H9 (cell line): ENCODE measurements at regions not wholly inside any gene's neighbourhood (a gene's known extent, or its start where the extent isn't known, plus 50 kb on each side); places are given as distances from the start of the nearest gene placed in this dataset.

Experiments used
- DNase-seq: peaks from one replicate; pipeline ENCODE4 v3.0.0-alpha.2; 2017
- H2AFZ ChIP-seq: one replicate; pipeline ENCODE4 v1.6.1; 2013; ENCODE audit warnings: mild to moderate bottlenecking, low read length, control low read depth, moderate library complexity
- H2AK5ac ChIP-seq: 2 replicates; pipeline ENCODE4 v1.6.1; 2013; ENCODE audit warnings: low read length, control low read depth, mixed read lengths; ENCODE audit not compliant: insufficient read length
- H2BK120ac ChIP-seq: one replicate; pipeline ENCODE4 v1.6.1; 2013; ENCODE audit warnings: low read depth, mild to moderate bottlenecking, low read length, control low read depth, inconsistent platforms; ENCODE audit not compliant: poor library complexity, severe bottlenecking
- H2BK12ac ChIP-seq: 2 replicates; pipeline ENCODE4 v1.6.1; 2013; ENCODE audit warnings: low read length, control low read depth, mixed read lengths, low read depth; ENCODE audit not compliant: insufficient read length
- H2BK15ac ChIP-seq: 2 replicates; pipeline ENCODE4 v1.6.1; 2013; ENCODE audit warnings: low read depth, low read length, control low read depth
- H2BK20ac ChIP-seq: one replicate; pipeline ENCODE4 v1.6.1; 2013; ENCODE audit warnings: low read depth, mild to moderate bottlenecking, low read length, control low read depth, inconsistent platforms; ENCODE audit not compliant: poor library complexity, severe bottlenecking
- H2BK5ac ChIP-seq: 2 replicates; pipeline ENCODE4 v1.6.1; 2013; ENCODE audit warnings: low read length, control low read depth, mixed read lengths; ENCODE audit not compliant: insufficient read length
- H3K14ac ChIP-seq: 2 replicates; pipeline ENCODE4 v1.6.1; 2013; ENCODE audit warnings: low read length, control low read depth; ENCODE audit not compliant: insufficient read depth
- H3K18ac ChIP-seq: 2 replicates; pipeline ENCODE4 v1.6.1; 2013; ENCODE audit warnings: low read depth, mild to moderate bottlenecking, mixed read lengths, low read length, control low read depth; ENCODE audit not compliant: insufficient read length
- H3K23ac ChIP-seq: 2 replicates; pipeline ENCODE4 v1.6.1; 2013; ENCODE audit warnings: low read length, control low read depth, mixed read lengths, low read depth; ENCODE audit not compliant: insufficient read length
- H3K23me2 ChIP-seq: 2 replicates; pipeline ENCODE4 v1.6.1; 2013; ENCODE audit warnings: low read depth, mild to moderate bottlenecking, mixed read lengths, low read length, control low read depth; ENCODE audit not compliant: insufficient read length, poor library complexity, severe bottlenecking
- H3K27ac ChIP-seq: 2 replicates; pipeline ENCODE4 v1.5.1; 2013; ENCODE audit warnings: low read length, control low read depth, mixed read lengths, low read depth; ENCODE audit not compliant: insufficient read length
- H3K27me3 ChIP-seq: 2 replicates; pipeline ENCODE4 v1.6.1; 2013; ENCODE audit warnings: low read length, control low read depth, inconsistent platforms; ENCODE audit not compliant: insufficient read depth
- H3K4ac ChIP-seq: 2 replicates; pipeline ENCODE4 v1.6.1; 2013; ENCODE audit warnings: low read depth, mild to moderate bottlenecking, control low read depth, inconsistent platforms, low read length, moderate library complexity
- H3K4me1 ChIP-seq: 2 replicates; pipeline ENCODE4 v1.6.1; 2013; ENCODE audit warnings: low read length, control low read depth, inconsistent platforms; ENCODE audit not compliant: insufficient read depth
- H3K4me2 ChIP-seq: 2 replicates; pipeline ENCODE4 v1.6.1; 2013; ENCODE audit warnings: low read length, control low read depth, mixed read lengths; ENCODE audit not compliant: insufficient read length, insufficient read depth
- H3K56ac ChIP-seq: 2 replicates; pipeline ENCODE4 v1.6.1; 2013; ENCODE audit warnings: low read depth, mild to moderate bottlenecking, mixed read lengths, low read length, control low read depth; ENCODE audit not compliant: insufficient read length
- H3K79me1 ChIP-seq: 2 replicates; pipeline ENCODE4 v1.6.1; 2013; ENCODE audit warnings: low read depth, mild to moderate bottlenecking, moderate library complexity, low read length, control low read depth, inconsistent platforms; ENCODE audit not compliant: insufficient read depth, poor library complexity, severe bottlenecking
- H3K79me2 ChIP-seq: 2 replicates; pipeline ENCODE4 v1.6.1; 2013; ENCODE audit warnings: low read length, control low read depth, inconsistent platforms; ENCODE audit not compliant: insufficient read depth
- H3K9ac ChIP-seq: 2 replicates; pipeline ENCODE4 v1.6.1; 2013; ENCODE audit warnings: low read length, control low read depth, mixed read lengths; ENCODE audit not compliant: insufficient read length; ENCODE audit errors: extremely low read depth
- H3K9me3 ChIP-seq: one replicate; pipeline ENCODE4 v1.6.1; 2013; ENCODE audit warnings: low read depth, low read length, inconsistent platforms; ENCODE audit not compliant: control insufficient read depth
- H3T11ph ChIP-seq: one replicate; pipeline ENCODE4 v1.6.1; 2013; ENCODE audit warnings: mild to moderate bottlenecking, low read length, control low read depth, inconsistent platforms
- H4K20me1 ChIP-seq: one replicate; pipeline ENCODE4 v1.6.1; 2013; ENCODE audit not compliant: control insufficient read depth, insufficient read length, insufficient read depth
- H4K5ac ChIP-seq: 2 replicates; pipeline ENCODE4 v1.6.1; 2013; ENCODE audit warnings: low read depth, mild to moderate bottlenecking, mixed read lengths, low read length, control low read depth; ENCODE audit not compliant: insufficient read length
- H4K8ac ChIP-seq: replicated peaks from 2 replicates; pipeline ENCODE4 v1.6.1; 2013; ENCODE audit warnings: low read length, control low read depth, mixed read lengths, low read depth; ENCODE audit not compliant: insufficient read length
- H4K91ac ChIP-seq: 2 replicates; pipeline ENCODE4 v1.6.1; 2013; ENCODE audit warnings: low read depth, mild to moderate bottlenecking, moderate library complexity, mixed read lengths, low read length, control low read depth; ENCODE audit not compliant: insufficient read length
- H3K27ac Mint-ChIP-seq, 3 experiments: 2 replicates in 2 of 3; 3 replicates in 1 of 3; pipeline ENCODE4 v1.8.0; 2020 to 2021; ENCODE audit warnings: mixed read lengths in 3 of 3, mild to moderate bottlenecking in 1 of 3, moderate library complexity in 1 of 3
- H3K27me3 Mint-ChIP-seq: 2 replicates; pipeline ENCODE4 v1.8.0; 2021; ENCODE audit warnings: low read depth, mild to moderate bottlenecking, moderate library complexity, mixed read lengths
- H3K36me3 Mint-ChIP-seq, 3 experiments: 2 replicates in 2 of 3; 3 replicates in 1 of 3; pipeline ENCODE4 v1.8.0; 2020 to 2021; ENCODE audit warnings: low read depth in 3 of 3, mixed read lengths in 3 of 3; ENCODE audit not compliant: insufficient read depth in 1 of 3
- H3K4me1 Mint-ChIP-seq, 2 experiments: 2 replicates each; pipeline ENCODE4 v1.8.0; 2020; ENCODE audit warnings: mixed read lengths in 2 of 2
- H3K4me3 Mint-ChIP-seq, 2 experiments: 2 replicates in 1 of 2; 3 replicates in 1 of 2; pipeline ENCODE4 v1.8.0; 2020 to 2021; ENCODE audit warnings: mild to moderate bottlenecking in 2 of 2, mixed read lengths in 2 of 2, moderate library complexity in 1 of 2
- H3K9me3 Mint-ChIP-seq, 2 experiments: 2 replicates in 1 of 2; 3 replicates in 1 of 2; pipeline ENCODE4 v1.8.0; 2020; ENCODE audit warnings: mild to moderate bottlenecking in 2 of 2, mixed read lengths in 2 of 2, moderate library complexity in 1 of 2
- WGBS: extraction: QIAGEN DNeasy Blood & Tissue Kit; methylation state at CpG from one replicate; pipeline ENCODE4 v1.1.7; 2013; ENCODE audit warnings: missing lambda C conversion rate, low lambda C conversion rate, mixed read lengths; ENCODE audit not compliant: insufficient read length; ENCODE audit errors: extremely low coverage; 5-methylcytosine and 5-hydroxymethylcytosine counted together
- TF ChIP-seq, protein P1 (sequence below): fragments of 200-600 bp; sonication (generic); conservative IDR thresholded peaks from 3 replicates; pipeline ENCODE4 v1.8.0; 2021; ENCODE audit warnings: antibody characterized with exemption, mild to moderate bottlenecking

DNA sequence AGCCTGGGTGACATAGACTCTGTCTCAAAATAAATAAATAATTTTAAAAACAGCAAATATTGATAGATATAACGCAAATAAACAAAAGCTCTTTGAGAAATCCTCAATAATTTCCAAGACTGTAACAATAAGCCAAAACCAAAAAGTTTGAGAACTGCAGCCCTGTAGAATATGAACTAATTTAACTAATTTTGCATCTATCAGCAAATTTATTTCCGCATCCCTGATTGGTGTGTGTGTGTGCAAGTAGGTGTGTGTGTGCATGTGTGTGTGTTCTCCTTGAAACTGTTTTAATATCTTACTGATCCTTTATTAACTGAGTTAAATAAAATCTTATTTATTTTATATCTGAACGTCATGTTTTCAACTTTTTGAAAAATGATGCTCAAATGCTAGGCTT is 67.0 kb upstream of the ISX start:
- peaks cover 6% of the 10 kb centered on the region for H3K27me3 Mint-ChIP-seq
- TF ChIP-seq, protein P1, sequence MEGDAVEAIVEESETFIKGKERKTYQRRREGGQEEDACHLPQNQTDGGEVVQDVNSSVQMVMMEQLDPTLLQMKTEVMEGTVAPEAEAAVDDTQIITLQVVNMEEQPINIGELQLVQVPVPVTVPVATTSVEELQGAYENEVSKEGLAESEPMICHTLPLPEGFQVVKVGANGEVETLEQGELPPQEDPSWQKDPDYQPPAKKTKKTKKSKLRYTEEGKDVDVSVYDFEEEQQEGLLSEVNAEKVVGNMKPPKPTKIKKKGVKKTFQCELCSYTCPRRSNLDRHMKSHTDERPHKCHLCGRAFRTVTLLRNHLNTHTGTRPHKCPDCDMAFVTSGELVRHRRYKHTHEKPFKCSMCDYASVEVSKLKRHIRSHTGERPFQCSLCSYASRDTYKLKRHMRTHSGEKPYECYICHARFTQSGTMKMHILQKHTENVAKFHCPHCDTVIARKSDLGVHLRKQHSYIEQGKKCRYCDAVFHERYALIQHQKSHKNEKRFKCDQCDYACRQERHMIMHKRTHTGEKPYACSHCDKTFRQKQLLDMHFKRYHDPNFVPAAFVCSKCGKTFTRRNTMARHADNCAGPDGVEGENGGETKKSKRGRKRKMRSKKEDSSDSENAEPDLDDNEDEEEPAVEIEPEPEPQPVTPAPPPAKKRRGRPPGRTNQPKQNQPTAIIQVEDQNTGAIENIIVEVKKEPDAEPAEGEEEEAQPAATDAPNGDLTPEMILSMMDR = no peak
- no peaks in the 10 kb centered on the region for H4K20me1 ChIP-seq
- H3K4me3 Mint-ChIP-seq = no peak overlapping the region
- H4K5ac ChIP-seq = no peak overlapping the region
- H3K4ac ChIP-seq = no peak overlapping the region
- no peak overlapping the region for H2BK12ac ChIP-seq
- no peak overlapping the region for H3K27ac ChIP-seq
- no CpG with 5 or more reads among the region's 3 CpGs for WGBS
- H3K9me3 ChIP-seq = no peaks in the 10 kb centered on the region
- no peaks in the 10 kb centered on the region for H3K4me1 ChIP-seq
- no peak overlapping the region for H2BK15ac ChIP-seq
- H2BK5ac ChIP-seq = no peak overlapping the region
- no peak overlapping the region for H3K14ac ChIP-seq
- H3K9ac ChIP-seq = no peak overlapping the region
- no peak overlapping the region for H3T11ph ChIP-seq
- H4K8ac ChIP-seq = no peak overlapping the region
- no peak overlapping the region for H3K4me2 ChIP-seq
- H2BK20ac ChIP-seq = no peak overlapping the region
- DNase-seq = no peak
- no peaks in the 10 kb centered on the region for H3K79me1 ChIP-seq
- peaks cover 3 to 6% of the 10 kb centered on the region in 2 experiments; a peak in 2 of 4 replicates for H3K4me1 Mint-ChIP-seq
- H3K27ac Mint-ChIP-seq = no peak overlapping the region
- H2AFZ ChIP-seq = no peak overlapping the region
- no peak overlapping the region for H4K91ac ChIP-seq
- H2AK5ac ChIP-seq = no peak overlapping the region
- no peak overlapping the region for H3K56ac ChIP-seq
- H2BK120ac ChIP-seq = no peak overlapping the region
- no peaks in the 10 kb centered on the region for H3K36me3 Mint-ChIP-seq
- H3K79me2 ChIP-seq = no peaks in the 10 kb centered on the region
- H3K18ac ChIP-seq = no peak overlapping the region
- no peaks in the 10 kb centered on the region; a peak in 1 of 5 replicates for H3K9me3 Mint-ChIP-seq
- H3K23ac ChIP-seq = no peak overlapping the region
- H3K27me3 ChIP-seq = no peaks in the 10 kb centered on the region; the same call in 1 of the 2 replicates
- no peaks in the 10 kb centered on the region for H3K23me2 ChIP-seq
